Spleen (tissue), 11 donors: ENCODE measurements at regions not wholly inside any gene's neighbourhood (a gene's known extent, or its start where the extent isn't known, plus 50 kb on each side); places are given as distances from the start of the nearest gene placed in this dataset.

Source experiments
- DNase-seq: peaks from one replicate; pipeline ENCODE4 v3.0.0-alpha.2; 2020
- H3K27ac ChIP-seq, 8 donors: fragments of 200-600 bp; sonication (generic) in 7 of 8; 1 replicate in 4 of 8; 2 replicates in 4 of 8; pipeline versions ENCODE4 v1.5.0 to v1.8.0; 2016 to 2021; ENCODE audit warnings: inconsistent platforms in 4 of 8, mild to moderate bottlenecking in 4 of 8, moderate library complexity in 1 of 8
- H3K27me3 ChIP-seq, 7 donors: fragments of 200-600 bp; sonication (generic) in 6 of 7; replicated peaks in 1 of 7; 1 replicate in 4 of 7; 2 replicates in 3 of 7; pipeline versions ENCODE4 v1.5.0 to v1.8.0; 2016 to 2021; ENCODE audit warnings: inconsistent platforms in 3 of 7, mild to moderate bottlenecking in 1 of 7
- H3K36me3 ChIP-seq, 6 donors: fragments of 200-600 bp; sonication (generic) in 5 of 6; 1 replicate in 4 of 6; 2 replicates in 2 of 6; pipeline versions ENCODE4 v1.5.0 to v1.8.0; 2016 to 2021; ENCODE audit warnings: inconsistent platforms in 2 of 6
- H3K4me1 ChIP-seq, 6 donors: fragments of 200-600 bp; sonication (generic) in 5 of 6; 1 replicate in 3 of 6; 2 replicates in 3 of 6; pipeline versions ENCODE4 v1.5.0 to v1.8.0; 2016 to 2021; ENCODE audit warnings: inconsistent platforms in 3 of 6
- H3K4me3 ChIP-seq, 8 donors: fragments of 200-600 bp; sonication (generic) in 7 of 8; 1 replicate in 4 of 8; 2 replicates in 4 of 8; pipeline versions ENCODE4 v1.5.0 to v1.8.0; 2016 to 2021; ENCODE audit warnings: inconsistent platforms in 4 of 8, mild to moderate bottlenecking in 4 of 8, moderate library complexity in 2 of 8
- H3K9me3 ChIP-seq, 8 donors: fragments of 200-600 bp; sonication (generic) in 7 of 8; 1 replicate in 4 of 8; 2 replicates in 4 of 8; pipeline versions ENCODE4 v1.5.0 to v1.8.0; 2016 to 2021; ENCODE audit warnings: inconsistent platforms in 4 of 8
- POLR2A ChIP-seq, 3 donors: fragments of 450-650 bp; IDR thresholded peaks; one replicate each; pipeline ENCODE4 v1.5.1; 2017; ENCODE audit warnings: antibody characterized with exemption in 3 of 3, mild to moderate bottlenecking in 1 of 3
- POLR2AphosphoS5 ChIP-seq, 3 donors: sonication (generic); formaldehyde crosslinking; IDR thresholded peaks; one replicate each; pipeline ENCODE4 v1.5.1; 2017; ENCODE audit warnings: antibody characterized with exemption in 3 of 3
- WGBS, 5 donors: extraction: QIAGEN DNeasy Blood & Tissue Kit in 3 of 5; methylation state at CpG; one replicate each; pipeline versions ENCODE4 v1.1.5 to v1.1.7; 2013 to 2018; 5-methylcytosine and 5-hydroxymethylcytosine counted together
- intact Hi-C: fragments of 100-400 bp; cut with DNase I; formaldehyde crosslinking; loops from one replicate; pipeline ENCODE4 v1.15.0; 2023; ENCODE audit warnings: low total_unique reads
- TF ChIP-seq, protein P1 (sequence below), 11 experiments: fragments of 200-600 bp in 7 of 11; fragments of 450-650 bp in 4 of 11; sonication (generic) in 4 of 11; IDR thresholded peaks in 8 of 11; conservative IDR thresholded peaks in 3 of 11; 1 replicate in 7 of 11; 2 replicates in 4 of 11; pipeline versions ENCODE4 v1.4.0 to v1.8.0; 2016 to 2021; ENCODE audit warnings: antibody characterized with exemption in 11 of 11, inconsistent platforms in 4 of 11, mild to moderate bottlenecking in 1 of 11
- donor health status: healthy with polysubstance abuse.
- donor health status: DM: no; HTN: no; CAD: no; lungs with moderate emphysema.
- donor health status: DM: no; HTN: no; CAD: no.
- donor health status: Bipolar disorder and iron deficiency.
- donor health status: healthy.
- donor health status: DM: no; HTN: no; CAD: no.
- donor health status: DM: yes; HTN: yes; CAD: no.

DNA sequence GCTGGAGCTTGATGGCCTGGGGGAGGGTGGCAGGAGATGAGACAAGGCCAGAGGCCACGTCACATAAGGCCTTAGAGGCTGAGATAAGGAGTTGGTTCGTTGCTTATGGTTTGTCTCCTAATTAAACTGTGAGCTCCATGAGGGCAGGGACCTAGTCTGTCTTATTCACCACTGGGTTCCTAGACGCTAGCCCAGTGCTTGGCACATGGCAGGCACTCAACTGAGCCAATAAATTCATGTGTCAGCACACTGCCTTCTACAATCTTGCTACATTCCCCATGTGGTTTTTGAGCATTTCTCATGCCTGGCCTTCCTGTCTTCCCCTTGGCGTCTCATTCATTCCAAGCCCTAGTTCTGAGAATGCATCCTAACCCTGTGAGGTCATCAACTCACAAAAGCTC lies 92.5 kb upstream of the MED13L start:
- Histone ChIP-seq H3K27ac (peak overlapping the region in 6 of 8 donors; percentile 10 to 68 (median 52)), H3K36me3 (no peaks in the 10 kb centered on the region), H3K27me3 (no peaks in the 10 kb centered on the region), H3K4me1 (no peaks in the 10 kb centered on the region), H3K4me3 (no peak overlapping the region), H3K9me3 (no peaks in the 10 kb centered on the region)
- DNase-seq: peak; percentile 25
- intact Hi-C loops: no loop called here
- WGBS, 5 donors: 63 to 82% (median 67%) methylated on average over 4 of the region's 4 CpGs
- TF ChIP-seq, protein P1, sequence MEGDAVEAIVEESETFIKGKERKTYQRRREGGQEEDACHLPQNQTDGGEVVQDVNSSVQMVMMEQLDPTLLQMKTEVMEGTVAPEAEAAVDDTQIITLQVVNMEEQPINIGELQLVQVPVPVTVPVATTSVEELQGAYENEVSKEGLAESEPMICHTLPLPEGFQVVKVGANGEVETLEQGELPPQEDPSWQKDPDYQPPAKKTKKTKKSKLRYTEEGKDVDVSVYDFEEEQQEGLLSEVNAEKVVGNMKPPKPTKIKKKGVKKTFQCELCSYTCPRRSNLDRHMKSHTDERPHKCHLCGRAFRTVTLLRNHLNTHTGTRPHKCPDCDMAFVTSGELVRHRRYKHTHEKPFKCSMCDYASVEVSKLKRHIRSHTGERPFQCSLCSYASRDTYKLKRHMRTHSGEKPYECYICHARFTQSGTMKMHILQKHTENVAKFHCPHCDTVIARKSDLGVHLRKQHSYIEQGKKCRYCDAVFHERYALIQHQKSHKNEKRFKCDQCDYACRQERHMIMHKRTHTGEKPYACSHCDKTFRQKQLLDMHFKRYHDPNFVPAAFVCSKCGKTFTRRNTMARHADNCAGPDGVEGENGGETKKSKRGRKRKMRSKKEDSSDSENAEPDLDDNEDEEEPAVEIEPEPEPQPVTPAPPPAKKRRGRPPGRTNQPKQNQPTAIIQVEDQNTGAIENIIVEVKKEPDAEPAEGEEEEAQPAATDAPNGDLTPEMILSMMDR (IDR thresholded peaks at IDR 0.05 in 8 of 11, conservative IDR thresholded peaks at IDR 0.05 in 3 of 11): no peak
- TF ChIP-seq POLR2AphosphoS5 (IDR thresholded peaks at IDR 0.05): peak in 1 of 3 donors; percentile 38
- no peak for TF ChIP-seq POLR2A (IDR thresholded peaks at IDR 0.05)

DNA sequence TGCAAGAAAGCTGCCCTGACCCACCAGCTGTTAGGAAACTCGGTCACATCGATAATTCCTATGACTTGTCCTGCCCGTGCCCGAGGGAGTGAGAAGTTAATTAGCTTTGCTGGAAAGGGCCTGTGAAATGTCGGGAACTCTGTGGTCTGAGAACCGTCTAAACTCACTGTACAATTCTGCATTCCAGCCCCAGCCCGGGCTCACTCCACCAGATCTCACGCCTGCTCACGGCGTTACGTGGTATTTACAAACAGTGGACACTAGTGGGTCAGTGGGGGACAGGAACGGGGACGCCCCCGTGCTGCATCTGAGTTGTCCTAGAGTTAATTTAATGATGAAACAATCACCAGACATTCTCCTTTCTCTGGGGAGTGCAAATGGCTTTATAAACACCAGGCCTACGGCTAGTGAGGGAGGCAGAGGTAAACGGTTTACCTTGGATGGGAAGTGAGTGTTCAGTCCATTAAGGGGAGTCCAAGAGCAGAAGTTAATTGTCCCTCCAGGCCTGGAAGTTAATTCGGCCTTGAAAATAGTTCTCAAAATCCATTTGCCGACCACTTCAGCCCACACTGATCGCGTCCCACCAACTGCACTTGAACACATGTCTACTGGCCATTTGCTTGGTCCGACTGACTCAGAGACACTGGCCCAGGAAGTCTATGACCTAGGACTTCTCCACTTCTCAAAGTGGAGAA lies 93.5 kb upstream of the MED13L start:
- no peaks in the 10 kb centered on the region for H3K27me3 ChIP-seq
- TF ChIP-seq POLR2AphosphoS5 (IDR thresholded peaks at IDR 0.05) (peak in 1 of 3 donors; percentile 24), POLR2A (IDR thresholded peaks at IDR 0.05) (no peak)
- TF ChIP-seq, protein P1 (IDR thresholded peaks at IDR 0.05 in 8 of 11, conservative IDR thresholded peaks at IDR 0.05 in 3 of 11): no peak
- 87 to 90% (median 87%) methylated on average over 21 of the region's 21 CpGs for WGBS, 5 donors
- H3K4me3 ChIP-seq: no peak overlapping the region
- H3K36me3 ChIP-seq: no peaks in the 10 kb centered on the region
- peak overlapping the region in 7 of 8 donors; percentile 20 to 62 (median 51) for H3K27ac ChIP-seq
- H3K4me1 ChIP-seq: no peaks in the 10 kb centered on the region
- peak; percentile 39 for DNase-seq
- H3K9me3 ChIP-seq: no peaks in the 10 kb centered on the region
- intact Hi-C loops: no loop called here

DNA sequence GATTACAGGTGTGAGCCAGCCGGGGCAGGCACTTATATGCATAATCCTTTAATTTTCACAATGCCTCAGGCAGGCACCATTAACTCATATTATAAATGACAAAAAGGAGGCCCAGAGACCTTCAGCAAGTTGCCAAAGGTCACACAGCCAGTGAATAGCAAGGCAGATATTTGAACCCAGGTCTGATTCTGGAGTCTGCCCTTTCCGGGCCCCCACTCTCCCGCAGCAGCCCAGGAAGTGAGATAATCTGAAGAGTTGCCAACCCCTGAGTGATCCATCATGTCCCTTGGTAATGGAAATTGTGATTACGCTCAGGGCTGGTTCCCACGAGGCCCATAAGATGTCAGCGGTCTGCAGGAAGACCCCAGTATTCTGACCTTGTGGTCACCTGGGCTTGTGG lies 95.3 kb upstream of the MED13L start:
- H3K4me1 ChIP-seq: no peaks in the 10 kb centered on the region
- peak; percentile 18 for DNase-seq
- H3K9me3 ChIP-seq: no peaks in the 10 kb centered on the region
- no peak overlapping the region for H3K4me3 ChIP-seq
- TF ChIP-seq POLR2AphosphoS5 (IDR thresholded peaks at IDR 0.05) (no peak), POLR2A (IDR thresholded peaks at IDR 0.05) (no peak)
- TF ChIP-seq, protein P1 (IDR thresholded peaks at IDR 0.05 in 8 of 11, conservative IDR thresholded peaks at IDR 0.05 in 3 of 11): no peak
- WGBS, 5 donors: 78 to 95% (median 82%) methylated on average over 6 of the region's 6 CpGs
- no peak overlapping the region for H3K27ac ChIP-seq
- no peaks in the 10 kb centered on the region for H3K36me3 ChIP-seq
- intact Hi-C loops: no loop called here
- H3K27me3 ChIP-seq: no peaks in the 10 kb centered on the region

DNA sequence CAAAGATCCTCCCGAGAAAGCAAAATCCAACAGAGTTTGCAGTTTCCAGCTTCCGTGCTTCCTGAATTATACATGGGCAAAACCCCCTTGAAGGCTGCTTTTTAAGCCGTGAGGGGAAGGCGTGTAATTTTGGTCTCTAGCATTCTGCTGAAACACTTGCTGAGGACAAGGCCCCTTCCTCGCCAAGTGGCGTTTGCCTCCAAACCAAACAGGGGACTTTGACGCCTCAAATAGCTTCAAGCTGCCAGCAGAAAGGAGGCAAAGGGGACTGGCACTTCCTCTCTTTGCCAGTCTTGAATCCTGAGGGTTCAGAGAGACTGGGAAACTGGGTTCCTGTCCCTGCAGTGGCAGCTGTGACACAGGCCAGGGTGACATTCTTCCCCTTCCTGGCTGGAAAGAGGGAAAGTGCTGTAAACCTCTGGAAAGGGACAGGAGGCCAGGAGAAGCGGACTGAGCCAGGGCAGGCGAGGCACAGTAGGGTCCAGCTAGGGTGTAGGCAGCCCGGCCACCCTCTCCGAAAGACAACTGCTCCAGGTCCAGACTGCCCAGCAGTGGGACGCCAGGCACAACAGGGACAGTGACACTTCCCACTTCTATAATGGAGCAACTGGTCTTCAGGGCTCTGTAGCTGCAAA lies 96.2 kb upstream of the MED13L start:
- Histone ChIP-seq H3K36me3 (no peaks in the 10 kb centered on the region), H3K27ac (no peak overlapping the region), H3K4me3 (no peak overlapping the region), H3K9me3 (no peaks in the 10 kb centered on the region), H3K27me3 (no peaks in the 10 kb centered on the region), H3K4me1 (no peaks in the 10 kb centered on the region)
- intact Hi-C loops: no loop called here
- peak; percentile 63 for DNase-seq
- TF ChIP-seq POLR2AphosphoS5 (IDR thresholded peaks at IDR 0.05): no peak
- TF ChIP-seq, protein P1 (IDR thresholded peaks at IDR 0.05 in 8 of 11, conservative IDR thresholded peaks at IDR 0.05 in 3 of 11): no peak
- TF ChIP-seq POLR2A (IDR thresholded peaks at IDR 0.05): no peak
- 80 to 89% (median 81%) methylated on average over 12 of the region's 12 CpGs for whole genome bisulfite sequencing, 5 donors
